ENCODE measurements at regions not wholly inside any gene's neighbourhood (a gene's known extent, or its start where the extent isn't known, plus 50 kb on each side); places are given as distances from the start of the nearest gene placed in this dataset.

DNA sequence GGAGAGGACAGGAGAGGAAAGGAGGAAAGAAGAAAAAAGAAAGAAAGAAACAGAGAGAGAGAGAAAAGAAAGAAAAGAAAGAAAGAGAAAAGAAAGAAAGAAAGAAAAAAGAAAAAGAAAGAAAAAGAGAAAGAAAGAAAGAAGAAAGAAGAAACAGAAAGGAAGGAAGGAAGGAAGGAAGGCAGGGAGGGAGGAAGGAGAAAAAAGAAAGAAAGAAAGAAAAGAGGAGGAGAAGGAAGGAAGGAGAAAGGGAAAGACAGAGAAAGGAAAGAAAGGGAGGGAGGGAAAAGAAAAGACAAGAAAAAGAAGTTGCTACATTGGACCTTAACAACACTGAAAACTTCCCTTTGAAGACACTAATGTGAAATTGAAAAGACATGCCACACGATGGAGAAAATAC is 56.6 kb upstream of the CCL2 start:
- no peak overlapping the region for H3K27ac Mint-ChIP-seq
- H3K4me3 Mint-ChIP-seq, result no peak overlapping the region
- DNase-seq (ENCODE audit: extremely low spot score, unreplicated experiment), result no peak
- TF ChIP-seq, protein P1, sequence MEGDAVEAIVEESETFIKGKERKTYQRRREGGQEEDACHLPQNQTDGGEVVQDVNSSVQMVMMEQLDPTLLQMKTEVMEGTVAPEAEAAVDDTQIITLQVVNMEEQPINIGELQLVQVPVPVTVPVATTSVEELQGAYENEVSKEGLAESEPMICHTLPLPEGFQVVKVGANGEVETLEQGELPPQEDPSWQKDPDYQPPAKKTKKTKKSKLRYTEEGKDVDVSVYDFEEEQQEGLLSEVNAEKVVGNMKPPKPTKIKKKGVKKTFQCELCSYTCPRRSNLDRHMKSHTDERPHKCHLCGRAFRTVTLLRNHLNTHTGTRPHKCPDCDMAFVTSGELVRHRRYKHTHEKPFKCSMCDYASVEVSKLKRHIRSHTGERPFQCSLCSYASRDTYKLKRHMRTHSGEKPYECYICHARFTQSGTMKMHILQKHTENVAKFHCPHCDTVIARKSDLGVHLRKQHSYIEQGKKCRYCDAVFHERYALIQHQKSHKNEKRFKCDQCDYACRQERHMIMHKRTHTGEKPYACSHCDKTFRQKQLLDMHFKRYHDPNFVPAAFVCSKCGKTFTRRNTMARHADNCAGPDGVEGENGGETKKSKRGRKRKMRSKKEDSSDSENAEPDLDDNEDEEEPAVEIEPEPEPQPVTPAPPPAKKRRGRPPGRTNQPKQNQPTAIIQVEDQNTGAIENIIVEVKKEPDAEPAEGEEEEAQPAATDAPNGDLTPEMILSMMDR (conservative IDR thresholded peaks at IDR 0.05), result no peak
- H3K36me3 Mint-ChIP-seq, result no peaks in the 10 kb centered on the region
- H3K27me3 Mint-ChIP-seq, result peaks cover 30% of the 10 kb centered on the region
- H3K9me3 Mint-ChIP-seq, result peaks cover 8% of the 10 kb centered on the region
- no peaks in the 10 kb centered on the region for H3K4me1 Mint-ChIP-seq (ENCODE audit: unreplicated experiment)

DNA sequence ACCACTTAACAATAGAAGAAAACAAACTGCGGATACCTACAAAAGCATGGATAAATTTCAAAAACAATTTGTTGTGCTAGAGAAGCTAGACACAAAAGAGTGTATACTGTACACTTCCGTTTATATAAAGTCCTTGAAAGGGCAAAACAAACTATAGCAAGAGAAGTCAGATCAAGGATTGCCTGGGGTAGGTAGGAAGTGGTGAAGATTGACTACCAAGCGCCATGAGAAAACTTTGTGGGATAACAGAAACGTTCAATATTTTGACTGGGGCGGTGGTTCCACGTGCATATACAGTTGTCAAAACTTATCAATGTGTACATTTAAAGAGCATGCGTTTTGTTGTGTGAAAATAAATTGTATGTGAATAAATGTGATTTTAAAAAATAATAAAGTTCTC is 55.6 kb upstream of the CCL2 start:
- H3K4me1 Mint-ChIP-seq (ENCODE audit: unreplicated experiment), result no peaks in the 10 kb centered on the region
- TF ChIP-seq, protein P1 (conservative IDR thresholded peaks at IDR 0.05), result no peak
- peaks cover 8% of the 10 kb centered on the region for H3K9me3 Mint-ChIP-seq
- DNase-seq (ENCODE audit: extremely low spot score, unreplicated experiment), result no peak
- H3K4me3 Mint-ChIP-seq, result no peak overlapping the region
- no peaks in the 10 kb centered on the region for H3K36me3 Mint-ChIP-seq
- peak overlapping the region; percentile 64 for H3K27ac Mint-ChIP-seq
- peaks cover 30% of the 10 kb centered on the region for H3K27me3 Mint-ChIP-seq

DNA sequence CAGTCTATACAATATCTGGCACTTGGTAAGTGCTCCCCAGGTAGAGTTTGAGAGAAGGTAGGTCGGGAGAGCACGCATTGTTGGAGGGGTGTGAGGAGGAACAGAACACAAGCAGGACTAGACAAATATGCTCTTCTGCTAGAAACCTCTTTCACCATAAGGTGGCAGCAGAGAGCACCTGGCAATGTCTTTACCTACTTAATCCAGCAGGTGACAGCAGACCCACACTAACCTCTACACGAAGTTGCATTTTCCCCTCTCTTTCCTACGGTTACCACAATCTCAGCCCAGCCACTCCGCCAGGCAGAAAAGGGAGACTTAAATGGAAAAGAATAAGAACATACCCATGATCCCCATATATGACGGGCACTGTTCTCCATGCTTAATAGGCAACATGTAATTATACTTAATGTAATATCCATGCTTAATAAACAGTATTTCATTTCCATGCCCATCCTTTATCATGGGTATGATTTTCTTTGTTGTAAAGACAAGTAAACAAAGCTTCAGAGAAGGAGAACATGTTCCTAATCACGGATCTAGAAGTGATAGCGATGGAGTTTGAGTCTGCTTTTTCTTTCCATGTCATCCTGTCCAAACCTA is 55.1 kb upstream of the CCL2 start:
- H3K36me3 Mint-ChIP-seq, result no peaks in the 10 kb centered on the region
- peak overlapping the region; percentile 64 for H3K27ac Mint-ChIP-seq
- H3K27me3 Mint-ChIP-seq, result peaks cover 30% of the 10 kb centered on the region
- peaks cover 8% of the 10 kb centered on the region for H3K9me3 Mint-ChIP-seq
- TF ChIP-seq, protein P1 (conservative IDR thresholded peaks at IDR 0.05), result peak; percentile 100
- H3K4me3 Mint-ChIP-seq, result no peak overlapping the region
- DNase-seq (ENCODE audit: extremely low spot score, unreplicated experiment), result peak; percentile 78
- no peaks in the 10 kb centered on the region for H3K4me1 Mint-ChIP-seq (ENCODE audit: unreplicated experiment)

DNA sequence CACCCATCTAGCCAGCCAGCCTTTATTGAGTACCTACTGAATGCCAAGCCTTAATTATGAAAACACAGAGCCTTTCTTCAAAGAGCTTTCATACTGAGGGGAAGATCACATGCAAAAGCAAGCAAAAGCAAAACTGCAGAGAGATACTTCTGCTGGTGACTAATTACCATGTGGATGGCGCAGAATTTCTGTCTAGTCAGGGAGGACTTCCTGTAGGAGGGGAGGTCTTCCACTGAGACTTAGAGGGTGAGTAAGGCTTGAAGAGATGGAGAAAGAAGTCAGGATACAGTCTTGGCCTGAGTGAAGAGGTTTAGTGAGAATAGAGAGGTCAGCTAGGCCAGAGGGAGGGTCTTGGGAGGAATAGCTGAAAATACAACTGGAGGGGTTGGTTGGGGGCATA is 53.9 kb upstream of the CCL2 start:
- Mint-ChIP-seq H3K27ac (no peak overlapping the region), H3K4me3 (no peak overlapping the region), H3K27me3 (peaks cover 28% of the 10 kb centered on the region), H3K4me1 (ENCODE audit: unreplicated experiment) (peaks cover 2% of the 10 kb centered on the region), H3K36me3 (no peaks in the 10 kb centered on the region), H3K9me3 (peaks cover 8% of the 10 kb centered on the region)
- no peak for DNase-seq (ENCODE audit: extremely low spot score, unreplicated experiment)
- TF ChIP-seq, protein P1 (conservative IDR thresholded peaks at IDR 0.05), result no peak

DNA sequence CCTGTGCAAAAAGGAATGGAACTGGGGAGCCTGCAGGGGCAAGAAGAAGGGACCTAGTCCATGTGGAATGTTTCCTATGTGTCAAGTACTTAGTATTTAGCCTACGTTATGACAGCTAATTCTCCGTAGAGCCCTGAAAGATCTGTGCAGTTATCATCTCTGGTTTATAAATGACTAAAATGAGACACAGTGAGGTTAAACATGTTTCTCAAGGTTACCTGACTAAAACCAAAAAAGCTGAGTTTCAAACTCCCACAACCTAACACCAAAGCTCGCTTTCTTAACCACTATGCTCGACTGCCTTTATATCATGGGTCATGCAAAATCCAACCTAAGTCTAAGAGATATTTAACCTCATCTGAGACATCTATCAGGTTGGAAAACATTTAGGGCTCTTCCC is 53.3 kb upstream of the CCL2 start:
- DNase-seq (ENCODE audit: extremely low spot score, unreplicated experiment), result no peak
- H3K4me1 Mint-ChIP-seq (ENCODE audit: unreplicated experiment), result peaks cover 4% of the 10 kb centered on the region
- H3K4me3 Mint-ChIP-seq, result no peak overlapping the region
- TF ChIP-seq, protein P1 (conservative IDR thresholded peaks at IDR 0.05), result no peak
- H3K27me3 Mint-ChIP-seq, result peaks cover 28% of the 10 kb centered on the region
- no peaks in the 10 kb centered on the region for H3K36me3 Mint-ChIP-seq
- no peak overlapping the region for H3K27ac Mint-ChIP-seq
- H3K9me3 Mint-ChIP-seq, result peaks cover 5% of the 10 kb centered on the region
